GM12878 (cell line): ENCODE measurements at regions not wholly inside any gene's neighbourhood (a gene's known extent, or its start where the extent isn't known, plus 50 kb on each side); places are given as distances from the start of the nearest gene placed in this dataset.

Experiments
- ATAC-seq: fragments of 200-7000 bp; cut with Tn5 transposase; 3 replicates; pipeline ENCODE4 v1.9.1; 2020; ENCODE audit warnings: mild to moderate bottlenecking, moderate library complexity
- BruUV-seq: library from RNA; stranded (reverse); fragments of 400-500 nt; replicated peaks from 2 replicates; lab custom pipeline; 2021; lab: Mats Ljungman, UMichigan
- CTCF ChIA-PET: fragments of 300-600 bp; sonication (Branson Sonifier 250); formaldehyde crosslinking; extraction: SDS; loops from one replicate; lab custom pipeline; 2021; ENCODE audit warnings: inconsistent platforms; lab: Yijun Ruan, JAX
- POLR2A ChIA-PET: fragments of 350-600 bp; formaldehyde crosslinking; extraction: SDS; loops from one replicate; lab custom pipeline; 2021; ENCODE audit warnings: inconsistent platforms; lab: Charles Lee
- RAD21 ChIA-PET: fragments of 300-600 bp; sonication (Branson Sonifier 250); formaldehyde crosslinking; loops from one replicate; lab custom pipeline; 2023; ENCODE audit warnings: antibody characterized with exemption; ENCODE audit not compliant: unreplicated experiment; lab: Charles Lee
- SMC1A ChIA-PET: fragments of 300-600 bp; sonication (Branson Sonifier 250); formaldehyde crosslinking; loops from one replicate; lab custom pipeline; 2023; ENCODE audit not compliant: unreplicated experiment, uncharacterized antibody; lab: Charles Lee
- DNase-seq: peaks from one replicate; pipeline ENCODE4 v3.0.0-alpha.2; 2011; ENCODE audit warnings: low read depth, low spot score
- FAIRE-seq: peaks from 3 replicates; lab custom pipeline; 2011; peaks lifted over from hg19 to GRCh38; lab: Jason Lieb, UNC
- H2AFZ ChIP-seq: 2 replicates; pipeline ENCODE4 v1.6.0; 2011; ENCODE audit warnings: low read depth, low read length, control low read depth; ENCODE audit not compliant: control insufficient read depth
- H3K27ac ChIP-seq: 2 replicates; pipeline ENCODE4 v1.5.1; 2011; ENCODE audit warnings: control low read depth; ENCODE audit not compliant: control insufficient read depth, insufficient read depth
- H3K27me3 ChIP-seq, 2 experiments: replicated peaks in 1 of 2; 2 replicates each; pipeline versions ENCODE4 v1.6.0 to v1.6.1; 2011; ENCODE audit warnings: low read length in 1 of 2; ENCODE audit not compliant: control insufficient read depth in 2 of 2, insufficient read depth in 2 of 2
- H3K36me3 ChIP-seq, 2 experiments: 2 replicates each; pipeline ENCODE4 v1.5.1; 2011; ENCODE audit warnings: low read length in 1 of 2; ENCODE audit not compliant: control insufficient read depth in 2 of 2, insufficient read depth in 2 of 2
- H3K4me1 ChIP-seq: 2 replicates; pipeline ENCODE4 v1.6.1; 2011; ENCODE audit warnings: mild to moderate bottlenecking, low read length, moderate library complexity, mixed read lengths; ENCODE audit not compliant: control insufficient read depth, insufficient read depth
- H3K4me2 ChIP-seq: 2 replicates; pipeline ENCODE4 v1.6.0; 2011; ENCODE audit warnings: control low read depth; ENCODE audit not compliant: control insufficient read depth, insufficient read depth
- H3K4me3 ChIP-seq: fragments of 200-600 bp; sonication (generic); 2 replicates; pipeline ENCODE4 v1.5.1; 2016
- H3K79me2 ChIP-seq: 2 replicates; pipeline ENCODE4 v1.6.0; 2011; ENCODE audit warnings: low read length; ENCODE audit not compliant: control insufficient read depth, insufficient read depth
- H3K9ac ChIP-seq: 2 replicates; pipeline ENCODE4 v1.8.0; 2011; ENCODE audit warnings: low read length, control low read depth, mixed read lengths; ENCODE audit not compliant: control insufficient read depth, insufficient read depth
- H3K9me3 ChIP-seq: replicated peaks from 3 replicates; pipeline ENCODE4 v1.5.1; 2011; ENCODE audit warnings: mild to moderate bottlenecking, low read length; ENCODE audit not compliant: control insufficient read depth, insufficient read depth
- H4K20me1 ChIP-seq: 2 replicates; pipeline ENCODE4 v1.6.0; 2011; ENCODE audit not compliant: control insufficient read depth, insufficient read depth
- BMI1 ChIP-seq: fragments of 450-650 bp; IDR thresholded peaks from 2 replicates; pipeline ENCODE4 v1.6.1; 2016; ENCODE audit warnings: mild to moderate bottlenecking, moderate library complexity, borderline replicate concordance
- EGR1 ChIP-seq, 2 experiments: IDR thresholded peaks; 1 replicate in 1 of 2; 2 replicates in 1 of 2; pipeline ENCODE4 v1.6.1; 2011 to 2012; ENCODE audit warnings: low read depth in 2 of 2, low read length in 2 of 2, borderline replicate concordance in 1 of 2, mild to moderate bottlenecking in 1 of 2, moderate library complexity in 1 of 2
- HDAC2 ChIP-seq: fragments of 200-600 bp; sonication (generic); IDR thresholded peaks from 2 replicates; pipeline ENCODE4 v1.6.1; 2017
- MTA2 ChIP-seq: fragments of 450-650 bp; IDR thresholded peaks from 2 replicates; pipeline ENCODE4 v1.6.1; 2016; ENCODE audit warnings: low read depth, mild to moderate bottlenecking, moderate library complexity
- SREBF1 ChIP-seq: IDR thresholded peaks from 2 replicates; pipeline ENCODE4 v1.6.1; 2012; ENCODE audit warnings: mild to moderate bottlenecking, low read length
- STAT3 ChIP-seq: IDR thresholded peaks from 2 replicates; pipeline ENCODE4 v1.6.1; 2011; ENCODE audit warnings: low read depth, low read length, improper control_type of control experiment
- TARDBP ChIP-seq: IDR thresholded peaks from 2 replicates; pipeline ENCODE4 v1.6.1; 2016; ENCODE audit warnings: borderline replicate concordance
- ZNF24 ChIP-seq: fragments of 450-650 bp; IDR thresholded peaks from 2 replicates; pipeline ENCODE4 v1.6.1; 2017; ENCODE audit warnings: antibody characterized with exemption, mild to moderate bottlenecking
- in situ Hi-C: fragments of 300-500 bp; cut with MboI; formaldehyde crosslinking; loops from 9 replicates; pipeline ENCODE4 v1.14.3; 2018; ENCODE audit warnings: mixed read lengths
- intact Hi-C: fragments of 100-400 bp; cut with micrococcal nuclease; formaldehyde crosslinking; loops from one replicate; pipeline ENCODE4 v1.14.2; 2022; ENCODE audit not compliant: unreplicated experiment
- TF ChIP-seq, protein P1 (sequence below): fragments of 450-650 bp; IDR thresholded peaks from 2 replicates; pipeline ENCODE4 v1.6.1; 2017; ENCODE audit warnings: antibody characterized with exemption, mild to moderate bottlenecking, moderate library complexity

DNA sequence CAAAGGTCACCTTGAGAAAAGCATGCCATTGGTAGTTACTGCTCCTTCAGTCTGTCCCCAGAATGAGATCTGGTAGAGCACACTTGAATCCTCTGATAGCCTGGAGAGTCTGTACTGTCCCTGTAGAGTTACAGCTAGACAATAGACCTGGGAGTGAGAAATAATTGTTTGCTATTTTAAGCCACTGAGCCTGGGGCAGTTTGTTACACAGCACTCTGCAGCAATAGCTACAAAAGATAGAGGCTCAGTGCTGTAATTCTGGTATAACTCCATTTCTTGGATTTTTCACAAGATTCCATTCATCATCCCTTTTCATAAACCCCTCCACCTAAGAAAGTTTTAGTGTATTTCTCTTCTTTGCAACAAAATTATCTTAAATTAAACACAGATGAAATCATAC, 242.7 kb upstream of the ARRDC4 start:
- ChIA-PET RAD21 (no interaction called here), CTCF (no interaction called here), POLR2A (no interaction called here), SMC1A (no interaction called here)
- no peak overlapping the region for H3K4me3 ChIP-seq
- H4K20me1 ChIP-seq: no peaks in the 10 kb centered on the region
- H3K36me3 ChIP-seq: no peaks in the 10 kb centered on the region
- no peaks in the 10 kb centered on the region for H3K4me1 ChIP-seq
- in situ Hi-C loops (no loop called here), intact Hi-C loops (no loop called here)
- H3K9ac ChIP-seq: no peak overlapping the region
- H3K27ac ChIP-seq: no peak overlapping the region
- no peak for DNase-seq
- ATAC-seq: no peak
- no peaks in the 10 kb centered on the region for H3K79me2 ChIP-seq
- no peak overlapping the region for H3K4me2 ChIP-seq
- no peak for FAIRE-seq
- no peaks in the 10 kb centered on the region for H3K27me3 ChIP-seq
- BruUV-seq: no TSS peak
- TF ChIP-seq SREBF1: no peak
- no peak for TF ChIP-seq BMI1
- TF ChIP-seq EGR1 (IDR thresholded peaks at IDR 0.05; ENCODE audit: borderline replicate concordance in 1 of 2, low read depth in 2 of 2, low read length in 2 of 2): no peak
- TF ChIP-seq ZNF24: no peak
- TF ChIP-seq TARDBP: no peak
- TF ChIP-seq MTA2: no peak
- TF ChIP-seq, protein P1, sequence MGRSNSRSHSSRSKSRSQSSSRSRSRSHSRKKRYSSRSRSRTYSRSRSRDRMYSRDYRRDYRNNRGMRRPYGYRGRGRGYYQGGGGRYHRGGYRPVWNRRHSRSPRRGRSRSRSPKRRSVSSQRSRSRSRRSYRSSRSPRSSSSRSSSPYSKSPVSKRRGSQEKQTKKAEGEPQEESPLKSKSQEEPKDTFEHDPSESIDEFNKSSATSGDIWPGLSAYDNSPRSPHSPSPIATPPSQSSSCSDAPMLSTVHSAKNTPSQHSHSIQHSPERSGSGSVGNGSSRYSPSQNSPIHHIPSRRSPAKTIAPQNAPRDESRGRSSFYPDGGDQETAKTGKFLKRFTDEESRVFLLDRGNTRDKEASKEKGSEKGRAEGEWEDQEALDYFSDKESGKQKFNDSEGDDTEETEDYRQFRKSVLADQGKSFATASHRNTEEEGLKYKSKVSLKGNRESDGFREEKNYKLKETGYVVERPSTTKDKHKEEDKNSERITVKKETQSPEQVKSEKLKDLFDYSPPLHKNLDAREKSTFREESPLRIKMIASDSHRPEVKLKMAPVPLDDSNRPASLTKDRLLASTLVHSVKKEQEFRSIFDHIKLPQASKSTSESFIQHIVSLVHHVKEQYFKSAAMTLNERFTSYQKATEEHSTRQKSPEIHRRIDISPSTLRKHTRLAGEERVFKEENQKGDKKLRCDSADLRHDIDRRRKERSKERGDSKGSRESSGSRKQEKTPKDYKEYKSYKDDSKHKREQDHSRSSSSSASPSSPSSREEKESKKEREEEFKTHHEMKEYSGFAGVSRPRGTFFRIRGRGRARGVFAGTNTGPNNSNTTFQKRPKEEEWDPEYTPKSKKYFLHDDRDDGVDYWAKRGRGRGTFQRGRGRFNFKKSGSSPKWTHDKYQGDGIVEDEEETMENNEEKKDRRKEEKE: no peak
- TF ChIP-seq HDAC2: no peak
- TF ChIP-seq STAT3: no peak
- H2AFZ ChIP-seq: no peak overlapping the region
- no peaks in the 10 kb centered on the region; the same call in 2 of the 3 replicates for H3K9me3 ChIP-seq
